ENCODE measurements at regions not wholly inside any gene's neighbourhood (a gene's known extent, or its start where the extent isn't known, plus 50 kb on each side); places are given as distances from the start of the nearest gene placed in this dataset.

- no peak overlapping the region for H3K4me3 ChIP-seq (replicated peaks; ENCODE audit: low read depth, low read length)
- DNase-seq (ENCODE audit: extremely low read depth, low read depth) = no peak
- no peak for TF ChIP-seq CTCF (IDR thresholded peaks at IDR 0.05; ENCODE audit: low read depth, low read length, missing control alignments)
Observed at GRCh38 chr10:6912021-6912420, 331.9 kb upstream of the PRKCQ start.

GRCh38 chr10:6909905-6910560 lies 330.0 kb upstream of the PRKCQ start:
- H3K4me3 ChIP-seq (replicated peaks; ENCODE audit: low read depth, low read length) = no peak overlapping the region
- DNase-seq (ENCODE audit: extremely low read depth, low read depth) = no peak
- TF ChIP-seq CTCF (IDR thresholded peaks at IDR 0.05; ENCODE audit: low read depth, low read length, missing control alignments) = no peak

- no peak for TF ChIP-seq CTCF (IDR thresholded peaks at IDR 0.05; ENCODE audit: low read depth, low read length, missing control alignments)
- H3K4me3 ChIP-seq (replicated peaks; ENCODE audit: low read depth, low read length) = no peak overlapping the region
- DNase-seq (ENCODE audit: extremely low read depth, low read depth) = no peak
Observed at GRCh38 chr10:6907877-6908530, 327.9 kb upstream of the PRKCQ start.

GRCh38 chr10:6894405-6894804 lies 314.3 kb upstream of the PRKCQ start:
- no peak for DNase-seq (ENCODE audit: extremely low read depth, low read depth)
- H3K4me3 ChIP-seq (replicated peaks; ENCODE audit: low read depth, low read length) = no peak overlapping the region
- no peak for TF ChIP-seq CTCF (IDR thresholded peaks at IDR 0.05; ENCODE audit: low read depth, low read length, missing control alignments)

- H3K4me3 ChIP-seq (replicated peaks; ENCODE audit: low read depth, low read length) = no peak overlapping the region
- no peak for TF ChIP-seq CTCF (IDR thresholded peaks at IDR 0.05; ENCODE audit: low read depth, low read length, missing control alignments)
Observed at GRCh38 chr10:6892864-6893263, 312.8 kb upstream of the PRKCQ start.

GRCh38 chr10:6891924-6892323 lies 311.8 kb upstream of the PRKCQ start:
- no peak for DNase-seq (ENCODE audit: extremely low read depth, low read depth)
- H3K4me3 ChIP-seq (replicated peaks; ENCODE audit: low read depth, low read length) = no peak overlapping the region
- TF ChIP-seq CTCF (IDR thresholded peaks at IDR 0.05; ENCODE audit: low read depth, low read length, missing control alignments) = no peak

More at GRCh38 chr10:6892864-6893263, 312.8 kb upstream of the PRKCQ start:
- DNase-seq (ENCODE audit: extremely low read depth, low read depth) = no peak

Data from HFF-Myc (cell line).